ENCODE measurements at regions not wholly inside any gene's neighbourhood (a gene's known extent, or its start where the extent isn't known, plus 50 kb on each side); places are given as distances from the start of the nearest gene placed in this dataset.

DNA sequence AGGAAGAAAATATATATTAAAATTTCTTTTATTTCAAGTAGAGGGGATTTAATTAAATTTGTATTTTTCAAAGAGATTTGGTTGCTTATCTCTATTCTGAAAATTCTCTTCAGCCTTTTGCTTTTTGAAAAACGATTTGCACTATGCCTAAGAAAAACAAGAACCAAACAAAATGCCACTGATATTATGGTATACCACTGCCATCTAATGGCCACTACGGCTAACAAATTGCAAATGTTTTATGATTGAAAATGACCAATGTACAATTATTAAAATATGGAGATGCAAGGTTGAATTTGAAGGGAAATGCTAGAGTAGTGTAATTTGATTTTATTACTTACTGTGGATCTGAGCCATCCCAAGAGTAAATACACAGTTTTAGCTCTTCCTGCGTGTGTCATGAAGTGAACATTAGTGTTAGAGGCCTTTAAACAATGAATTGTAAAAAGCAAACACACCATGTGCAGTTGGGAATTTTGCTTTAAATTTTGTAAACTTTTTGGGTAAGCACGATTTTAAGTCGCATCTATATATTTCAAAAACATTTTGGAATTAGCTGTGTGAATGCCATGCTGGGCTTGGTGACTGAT, 137.4 kb upstream of the USP25 start:
- intact Hi-C loops (cut with DNase I), result loop anchor here (1.0 to 10.0 kb wide), 7 partner anchors 730 to 1340 kb away; no protein-coding TSS in a partner anchor
- peak in 1 of 4 donors; percentile 50 for ATAC-seq
- no peaks in the 10 kb centered on the region for H3K4me1 ChIP-seq

GRCh38 chr21:15592957-15593356, 136.8 kb upstream of the USP25 start:
- TF ChIP-seq POLR2A (IDR thresholded peaks at IDR 0.05) (no peak), CTCF (IDR thresholded peaks at IDR 0.05) (no peak)
- DNase-seq, result no peak
- intact Hi-C loops (cut with DNase I), result loop anchor here (1.0 to 10.0 kb wide), 7 partner anchors 731 to 1341 kb away; no protein-coding TSS in a partner anchor
- no peak for ATAC-seq
- Histone ChIP-seq H3K36me3 (no peaks in the 10 kb centered on the region), H3K27me3 (no peaks in the 10 kb centered on the region), H3K4me3 (no peak overlapping the region), H3K9me3 (no peaks in the 10 kb centered on the region), H3K4me1 (no peaks in the 10 kb centered on the region), H3K27ac (no peak overlapping the region)

More for the DNA sequence above, 137.4 kb upstream of the USP25 start:
- WGBS, 4 donors, result 25 to 33% (median 28%) methylated on average over 5 of the region's 5 CpGs
- no peaks in the 10 kb centered on the region for H3K27me3 ChIP-seq
- no peaks in the 10 kb centered on the region for H3K9me3 ChIP-seq
- no peak overlapping the region for H3K27ac ChIP-seq
- no peak overlapping the region for H3K4me3 ChIP-seq
- DNase-seq, result no peak
- no peaks in the 10 kb centered on the region for H3K36me3 ChIP-seq
- TF ChIP-seq CTCF (IDR thresholded peaks at IDR 0.05) (peak in 11 of 12 donors; percentile 28 to 68 (median 57)), POLR2A (IDR thresholded peaks at IDR 0.05) (no peak)

DNA sequence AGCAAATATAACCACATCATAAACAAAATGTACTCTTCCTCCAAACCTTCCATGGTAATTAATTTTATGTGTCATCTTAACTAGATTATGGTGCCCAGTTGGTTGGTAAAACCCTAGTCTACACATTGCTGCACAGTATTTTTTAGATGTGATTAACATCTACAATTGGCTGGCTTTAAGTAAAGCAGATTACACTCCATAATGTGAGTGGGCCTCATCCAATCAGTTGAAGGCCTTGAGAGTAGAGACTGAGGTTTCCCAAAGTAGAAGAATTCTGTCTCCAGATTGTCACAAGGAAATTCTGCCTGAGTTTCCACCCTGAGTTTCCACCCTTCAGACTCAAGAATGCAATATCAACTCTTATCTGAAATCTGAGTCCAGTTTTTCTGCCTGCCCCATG, 128.4 kb upstream of the USP25 start:
- no peak for ATAC-seq
- no peaks in the 10 kb centered on the region for H3K9me3 ChIP-seq
- H3K27ac ChIP-seq, result no peak overlapping the region
- peaks cover 0 to 6% (median 0%) of the 10 kb centered on the region in 9 donors for H3K27me3 ChIP-seq
- no peak for TF ChIP-seq POLR2A (IDR thresholded peaks at IDR 0.05)
- TF ChIP-seq CTCF (IDR thresholded peaks at IDR 0.05), result no peak
- H3K4me3 ChIP-seq, result no peak overlapping the region
- no peak for DNase-seq
- no peaks in the 10 kb centered on the region for H3K36me3 ChIP-seq
- no peaks in the 10 kb centered on the region for H3K4me1 ChIP-seq
- intact Hi-C loops (cut with DNase I), result no loop called here

- TF ChIP-seq POLR2A (IDR thresholded peaks at IDR 0.05) (no peak), CTCF (IDR thresholded peaks at IDR 0.05) (no peak)
- Histone ChIP-seq H3K27me3 (peaks cover 0 to 6% (median 0%) of the 10 kb centered on the region in 9 donors), H3K36me3 (no peaks in the 10 kb centered on the region), H3K4me1 (no peaks in the 10 kb centered on the region), H3K4me3 (no peak overlapping the region), H3K27ac (no peak overlapping the region), H3K9me3 (no peaks in the 10 kb centered on the region)
- 10 to 17% (median 14%) methylated on average over 2 of the region's 2 CpGs for WGBS, 4 donors
- intact Hi-C loops (cut with DNase I), result no loop called here
- ATAC-seq (no peak), DNase-seq (no peak)
Measured at GRCh38 chr21:15604413-15604812, 125.4 kb upstream of the USP25 start.

Data from heart left ventricle (tissue), 16 donors.